Naive thymus-derived CD4-positive, alpha-beta T cell (primary cell): ENCODE measurements at regions not wholly inside any gene's neighbourhood (a gene's known extent, or its start where the extent isn't known, plus 50 kb on each side); places are given as distances from the start of the nearest gene placed in this dataset.

Experiments used
- ATAC-seq: fragments of 150-1000 bp; cut with Tn5 transposase; 2 replicates; pipeline ENCODE4 v1.10.0; 2021; ENCODE audit warnings: mild to moderate bottlenecking, moderate library complexity
- CTCF ChIA-PET: fragments of 350-600 bp; sonication (Branson Sonifier 250); formaldehyde crosslinking; loops from one replicate; lab custom pipeline; 2021; ENCODE audit warnings: antibody characterized with exemption; lab: Charles Lee
- POLR2A ChIA-PET: fragments of 350-600 bp; sonication (Branson Sonifier 250); formaldehyde crosslinking; loops from one replicate; lab custom pipeline; 2021; ENCODE audit warnings: antibody characterized with exemption, inconsistent platforms; lab: Charles Lee
- DNase-seq, 9 donors: peaks; one replicate each; pipeline versions ENCODE4 v3.0.0 to v3.0.0-alpha.2; 2020 to 2022; ENCODE audit warnings: mixed read lengths in 1 of 9
- H3K27ac ChIP-seq: one replicate; pipeline ENCODE4 v1.7.0; 2013; ENCODE audit warnings: mild to moderate bottlenecking, low read depth, low read length, moderate library complexity
- H3K27me3 ChIP-seq, 2 donors: one replicate each; pipeline ENCODE4 v1.7.0; 2013; ENCODE audit warnings: low read length in 2 of 2, mild to moderate bottlenecking in 2 of 2, moderate library complexity in 2 of 2; ENCODE audit not compliant: control insufficient read depth in 2 of 2, insufficient read depth in 2 of 2
- H3K36me3 ChIP-seq, 3 experiments: 1 replicate in 2 of 3; 2 replicates in 1 of 3; pipeline ENCODE4 v1.7.0; 2013; ENCODE audit warnings: low read length in 3 of 3, mild to moderate bottlenecking in 3 of 3, moderate library complexity in 1 of 3; ENCODE audit not compliant: insufficient read depth in 3 of 3, control insufficient read depth in 2 of 3
- H3K4me1 ChIP-seq, 2 donors: one replicate each; pipeline ENCODE4 v1.7.0; 2013; ENCODE audit warnings: low read length in 2 of 2, mild to moderate bottlenecking in 2 of 2, moderate library complexity in 1 of 2; ENCODE audit not compliant: control insufficient read depth in 2 of 2, insufficient read depth in 2 of 2
- H3K4me3 ChIP-seq: 2 replicates; pipeline ENCODE4 v1.7.0; 2013; ENCODE audit warnings: mild to moderate bottlenecking, low read length
- H3K9me3 ChIP-seq, 3 experiments: 1 replicate in 2 of 3; 2 replicates in 1 of 3; pipeline ENCODE4 v1.7.0; 2013; ENCODE audit warnings: low read length in 3 of 3; ENCODE audit not compliant: control insufficient read depth in 2 of 3
- H3K27ac Mint-ChIP-seq, 9 donors: one replicate each; pipeline ENCODE4 v1.8.0; 2020 to 2022; ENCODE audit warnings: mixed read lengths in 9 of 9, mild to moderate bottlenecking in 8 of 9, moderate library complexity in 5 of 9, inconsistent platforms in 2 of 9
- H3K27me3 Mint-ChIP-seq, 5 donors: one replicate each; pipeline ENCODE4 v1.8.0; 2021 to 2022; ENCODE audit warnings: mixed read lengths in 5 of 5, mild to moderate bottlenecking in 1 of 5
- H3K36me3 Mint-ChIP-seq, 5 donors: one replicate each; pipeline ENCODE4 v1.8.0; 2020 to 2022; ENCODE audit warnings: mixed read lengths in 5 of 5, mild to moderate bottlenecking in 3 of 5, inconsistent platforms in 1 of 5
- H3K4me1 Mint-ChIP-seq, 7 donors: one replicate each; pipeline ENCODE4 v1.8.0; 2020 to 2022; ENCODE audit warnings: mixed read lengths in 7 of 7, mild to moderate bottlenecking in 3 of 7, inconsistent platforms in 1 of 7
- H3K4me3 Mint-ChIP-seq, 10 donors: one replicate each; pipeline ENCODE4 v1.8.0; 2020 to 2022; ENCODE audit warnings: mild to moderate bottlenecking in 10 of 10, mixed read lengths in 10 of 10, moderate library complexity in 6 of 10, inconsistent platforms in 2 of 10
- H3K9me3 Mint-ChIP-seq, 11 donors: one replicate each; pipeline ENCODE4 v1.8.0; 2020 to 2022; ENCODE audit warnings: mixed read lengths in 11 of 11, mild to moderate bottlenecking in 4 of 11, inconsistent platforms in 1 of 11, moderate library complexity in 1 of 11
- intact Hi-C, 2 donors: fragments of 100-400 bp; cut with micrococcal nuclease; formaldehyde crosslinking; loops; one replicate each; pipeline ENCODE4 v1.15.1; 2023

DNA sequence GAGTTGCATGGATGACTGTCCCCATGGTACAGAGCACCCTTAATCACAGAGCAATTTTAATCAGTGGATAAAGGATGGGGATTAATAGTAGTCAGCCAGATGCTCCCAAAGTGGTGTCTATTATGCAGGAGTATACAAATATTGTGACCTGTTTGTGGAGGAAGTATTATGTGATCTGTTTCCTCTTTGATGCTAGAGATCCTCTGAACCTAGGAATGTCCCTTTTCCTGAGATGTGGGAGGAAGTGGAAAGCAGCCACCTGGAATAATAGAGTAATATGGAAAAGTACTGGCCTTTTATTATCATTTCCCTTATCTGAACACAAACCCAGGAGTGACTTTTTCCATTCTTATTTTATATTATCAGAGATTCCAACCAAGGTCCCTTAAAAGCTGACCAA, 94.2 kb upstream of the EFEMP1 start:
- no peaks in the 10 kb centered on the region for H3K36me3 ChIP-seq
- DNase-seq (no peak), ATAC-seq (no peak)
- H3K27me3 ChIP-seq = no peaks in the 10 kb centered on the region
- intact Hi-C loops = no loop called here
- Mint-ChIP-seq H3K4me1 (no peaks in the 10 kb centered on the region), H3K27ac (no peak overlapping the region), H3K36me3 (no peaks in the 10 kb centered on the region), H3K4me3 (no peak overlapping the region), H3K9me3 (peaks cover 0 to 4% (median 0%) of the 10 kb centered on the region in 11 donors), H3K27me3 (peaks cover 0 to 3% (median 0%) of the 10 kb centered on the region in 5 donors)
- no peak overlapping the region for H3K4me3 ChIP-seq
- ChIA-PET POLR2A (no interaction called here), CTCF (no interaction called here)
- no peaks in the 10 kb centered on the region for H3K4me1 ChIP-seq
- H3K27ac ChIP-seq = no peak overlapping the region
- H3K9me3 ChIP-seq = no peaks in the 10 kb centered on the region

DNA sequence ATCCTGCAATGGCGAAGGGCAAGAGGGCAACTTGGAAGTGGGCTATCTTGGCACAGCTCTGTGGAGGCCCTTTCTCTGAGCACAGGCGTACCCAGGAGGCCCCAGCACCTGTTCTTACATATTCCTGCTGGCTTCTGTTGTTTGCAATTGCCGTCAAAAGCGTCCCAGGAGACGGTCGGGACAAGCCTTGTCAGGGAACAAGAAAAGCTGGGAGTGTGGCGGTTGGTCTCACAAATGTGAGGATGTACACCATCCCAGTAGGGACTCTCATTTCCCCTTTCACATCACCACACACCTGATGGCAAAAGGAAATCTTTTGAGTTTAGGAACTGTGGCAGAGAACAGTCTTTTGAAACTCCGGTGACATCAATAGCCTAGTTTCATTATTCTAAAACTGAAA, 94.7 kb upstream of the EFEMP1 start:
- CTCF ChIA-PET = no interaction called here

DNA sequence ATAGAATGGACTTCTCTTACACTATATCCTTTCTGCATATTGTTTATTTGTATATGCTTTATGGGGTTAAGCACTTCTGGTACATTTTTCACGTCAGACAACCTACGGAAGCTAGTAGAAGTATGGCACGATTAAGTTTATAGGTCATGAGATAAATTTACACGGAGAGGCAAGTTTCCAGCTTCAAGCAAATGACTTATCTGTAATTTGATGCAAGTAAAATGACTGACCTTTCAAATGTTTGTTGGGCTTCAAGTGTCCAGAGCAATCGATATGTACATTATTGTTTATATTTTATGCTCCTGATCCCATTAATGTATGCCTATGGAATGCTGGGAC, 97.5 kb upstream of the EFEMP1 start:
- Histone ChIP-seq H3K4me1 (no peaks in the 10 kb centered on the region), H3K4me3 (no peak overlapping the region), H3K36me3 (no peaks in the 10 kb centered on the region), H3K27ac (no peak overlapping the region), H3K27me3 (no peaks in the 10 kb centered on the region), H3K9me3 (no peaks in the 10 kb centered on the region)
- intact Hi-C loops = no loop called here
- Mint-ChIP-seq H3K9me3 (peaks cover 0 to 4% (median 0%) of the 10 kb centered on the region in 11 donors), H3K36me3 (no peaks in the 10 kb centered on the region), H3K4me3 (no peak overlapping the region), H3K4me1 (no peaks in the 10 kb centered on the region), H3K27me3 (no peaks in the 10 kb centered on the region), H3K27ac (no peak overlapping the region)
- ATAC-seq (no peak), DNase-seq (no peak)
- CTCF ChIA-PET = no interaction called here
- POLR2A ChIA-PET = no interaction called here

More for the DNA sequence above, 94.7 kb upstream of the EFEMP1 start:
- Histone ChIP-seq H3K9me3 (no peaks in the 10 kb centered on the region), H3K36me3 (no peaks in the 10 kb centered on the region), H3K27ac (no peak overlapping the region), H3K4me1 (no peaks in the 10 kb centered on the region), H3K27me3 (no peaks in the 10 kb centered on the region), H3K4me3 (no peak overlapping the region)
- peaks cover 0 to 4% (median 0%) of the 10 kb centered on the region in 11 donors for H3K9me3 Mint-ChIP-seq
- no peak for DNase-seq
- H3K4me3 Mint-ChIP-seq = no peak overlapping the region
- H3K4me1 Mint-ChIP-seq = no peaks in the 10 kb centered on the region
- H3K27me3 Mint-ChIP-seq = peaks cover 0 to 3% (median 0%) of the 10 kb centered on the region in 5 donors
- POLR2A ChIA-PET = no interaction called here
- no peak for ATAC-seq
- intact Hi-C loops = no loop called here
- no peak overlapping the region for H3K27ac Mint-ChIP-seq
- no peaks in the 10 kb centered on the region for H3K36me3 Mint-ChIP-seq

DNA sequence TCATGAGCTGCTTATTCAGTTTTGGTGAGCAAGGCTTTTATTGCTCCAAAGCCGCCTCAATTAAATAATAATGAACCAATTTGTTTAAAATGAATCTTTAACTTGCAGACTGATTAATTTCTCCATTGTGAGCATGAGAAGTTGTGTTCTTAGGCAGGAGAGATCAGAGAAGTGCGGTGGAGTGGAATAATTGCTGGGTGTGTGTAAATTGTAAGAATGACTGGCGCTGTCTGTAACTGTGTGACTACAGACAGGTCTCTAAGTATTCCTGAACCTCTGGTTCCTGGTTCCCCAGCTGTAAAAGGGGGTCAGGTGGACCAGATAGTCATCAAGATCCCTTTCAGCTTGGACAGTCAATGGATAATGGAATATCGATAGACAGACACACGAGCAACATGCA, 98.0 kb upstream of the EFEMP1 start:
- no peaks in the 10 kb centered on the region for H3K4me1 Mint-ChIP-seq
- no peak overlapping the region for H3K27ac Mint-ChIP-seq

DNA sequence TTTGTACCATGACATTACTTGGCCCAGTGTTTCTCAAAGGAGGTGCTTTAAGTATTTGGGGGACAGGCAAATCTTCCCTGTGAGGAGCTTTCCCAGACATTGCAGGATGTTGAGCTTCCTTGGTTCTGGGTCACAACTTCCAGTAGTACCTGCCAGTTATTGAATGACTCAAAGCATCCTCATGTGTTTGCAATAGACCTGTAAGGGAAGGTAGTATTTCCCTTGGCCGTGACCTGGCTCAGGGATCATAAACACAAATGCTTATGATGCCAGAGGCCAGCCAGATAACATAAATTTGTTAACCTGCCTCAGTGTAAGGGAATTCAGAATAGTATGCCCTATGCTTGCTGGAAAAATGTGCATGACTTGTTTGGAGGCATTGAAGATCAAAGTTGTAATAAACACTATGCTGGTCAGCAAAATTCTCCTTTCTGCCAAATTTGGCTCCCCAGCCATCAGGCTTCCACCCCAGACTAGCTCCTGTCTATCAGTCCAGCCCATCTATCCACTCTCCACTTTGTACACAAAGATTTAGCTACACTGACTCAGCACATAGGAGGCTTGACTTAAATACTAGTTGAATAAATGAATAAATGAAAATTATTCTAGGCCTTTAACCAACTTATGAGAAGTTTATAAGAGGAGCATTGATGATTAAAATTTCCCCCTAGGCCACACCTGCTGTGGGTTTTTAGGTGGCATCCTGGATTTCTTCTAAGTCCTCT, 102.0 kb upstream of the EFEMP1 start:
- POLR2A ChIA-PET = no interaction called here

More for the DNA sequence above, 98.0 kb upstream of the EFEMP1 start:
- H3K27ac ChIP-seq = no peak overlapping the region
- DNase-seq = no peak
- H3K4me3 ChIP-seq = no peak overlapping the region
- Mint-ChIP-seq H3K9me3 (peaks cover 0 to 4% (median 0%) of the 10 kb centered on the region in 11 donors), H3K27me3 (no peaks in the 10 kb centered on the region), H3K4me3 (no peak overlapping the region), H3K36me3 (no peaks in the 10 kb centered on the region)
- CTCF ChIA-PET = no interaction called here
- H3K4me1 ChIP-seq = no peaks in the 10 kb centered on the region
- no peaks in the 10 kb centered on the region for H3K9me3 ChIP-seq
- ATAC-seq = no peak
- intact Hi-C loops = no loop called here
- POLR2A ChIA-PET = no interaction called here
- no peaks in the 10 kb centered on the region for H3K36me3 ChIP-seq
- H3K27me3 ChIP-seq = no peaks in the 10 kb centered on the region

DNA sequence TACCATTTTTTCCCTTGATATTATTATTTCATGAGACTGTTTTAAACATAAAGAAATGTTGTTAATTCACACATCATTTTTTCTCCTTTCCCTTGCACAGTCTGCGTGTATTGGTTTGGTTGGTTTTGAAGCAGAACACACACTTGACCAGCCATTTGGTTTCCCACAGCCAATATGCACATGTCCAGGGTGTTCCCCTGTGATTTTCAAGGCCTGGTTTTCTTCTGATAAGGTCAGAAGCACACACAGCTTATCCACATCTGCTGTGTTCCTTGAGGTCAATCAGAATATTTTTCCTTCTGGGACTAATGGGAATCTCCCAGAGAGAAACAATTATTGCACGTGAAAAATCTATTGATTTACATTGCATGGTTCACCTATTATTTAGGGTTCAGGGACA, 103.2 kb upstream of the EFEMP1 start:
- Histone ChIP-seq H3K27me3 (no peaks in the 10 kb centered on the region), H3K4me1 (no peaks in the 10 kb centered on the region), H3K27ac (no peak overlapping the region), H3K36me3 (no peaks in the 10 kb centered on the region), H3K4me3 (no peak overlapping the region), H3K9me3 (no peaks in the 10 kb centered on the region)
- Mint-ChIP-seq H3K9me3 (peaks cover 0 to 5% (median 0%) of the 10 kb centered on the region in 11 donors), H3K4me3 (no peak overlapping the region), H3K27me3 (no peaks in the 10 kb centered on the region), H3K4me1 (no peaks in the 10 kb centered on the region), H3K36me3 (no peaks in the 10 kb centered on the region), H3K27ac (no peak overlapping the region)
- DNase-seq = no peak
- intact Hi-C loops = no loop called here
- ChIA-PET POLR2A (no interaction called here), CTCF (no interaction called here)
- no peak for ATAC-seq

More for the DNA sequence above, 102.0 kb upstream of the EFEMP1 start:
- no peak for DNase-seq
- no peaks in the 10 kb centered on the region for H3K9me3 ChIP-seq
- H3K27me3 Mint-ChIP-seq = no peaks in the 10 kb centered on the region
- intact Hi-C loops = no loop called here
- no peak overlapping the region for H3K27ac ChIP-seq
- H3K36me3 ChIP-seq = no peaks in the 10 kb centered on the region
- no peak for ATAC-seq
- H3K9me3 Mint-ChIP-seq = peaks cover 0 to 5% (median 0%) of the 10 kb centered on the region in 11 donors
- CTCF ChIA-PET = no interaction called here
- no peak overlapping the region for H3K4me3 Mint-ChIP-seq
- H3K4me1 ChIP-seq = no peaks in the 10 kb centered on the region
- H3K4me3 ChIP-seq = no peak overlapping the region
- no peaks in the 10 kb centered on the region for H3K27me3 ChIP-seq
- H3K36me3 Mint-ChIP-seq = no peaks in the 10 kb centered on the region
- H3K27ac Mint-ChIP-seq = no peak overlapping the region
- no peaks in the 10 kb centered on the region for H3K4me1 Mint-ChIP-seq

DNA sequence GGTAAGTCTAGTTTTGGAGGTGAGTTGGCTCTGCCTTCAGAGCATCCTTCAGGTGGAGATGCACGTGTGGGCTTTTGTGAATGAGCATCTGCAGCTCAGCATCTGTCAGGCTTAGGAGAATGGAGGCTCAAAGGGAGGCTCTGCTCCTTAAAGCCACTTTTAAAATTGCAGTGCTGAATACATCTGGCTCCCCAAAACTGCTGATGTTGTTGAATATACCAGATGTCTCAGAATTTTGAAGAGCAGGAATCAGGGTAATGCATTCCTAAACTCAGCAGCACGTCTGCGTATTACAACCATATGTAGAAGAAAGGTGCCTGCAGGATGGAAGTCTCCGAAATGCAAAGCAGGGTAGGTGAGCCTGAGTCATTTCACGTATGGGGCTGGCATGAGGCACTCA, 106.5 kb upstream of the EFEMP1 start:
- H3K36me3 ChIP-seq = no peaks in the 10 kb centered on the region
- no peaks in the 10 kb centered on the region for H3K36me3 Mint-ChIP-seq
- peaks cover 0 to 6% (median 0%) of the 10 kb centered on the region in 5 donors for H3K27me3 Mint-ChIP-seq
- H3K4me1 Mint-ChIP-seq = no peaks in the 10 kb centered on the region
- DNase-seq (no peak), ATAC-seq (no peak)
- intact Hi-C loops = no loop called here
- POLR2A ChIA-PET = no interaction called here
- no peaks in the 10 kb centered on the region for H3K4me1 ChIP-seq
- H3K9me3 ChIP-seq = no peaks in the 10 kb centered on the region
- no peak overlapping the region for H3K4me3 ChIP-seq
- CTCF ChIA-PET = interaction anchor here (0.6 kb wide), 1 partner anchor 850 kb away, joined by 3 read pairs; no protein-coding TSS in a partner anchor
- no peak overlapping the region for H3K27ac Mint-ChIP-seq
- H3K27me3 ChIP-seq = no peaks in the 10 kb centered on the region
- H3K9me3 Mint-ChIP-seq = peaks cover 0 to 5% (median 0%) of the 10 kb centered on the region in 11 donors
- no peak overlapping the region for H3K27ac ChIP-seq
- H3K4me3 Mint-ChIP-seq = no peak overlapping the region
